ENCODE measurements at regions not wholly inside any gene's neighbourhood (a gene's known extent, or its start where the extent isn't known, plus 50 kb on each side); places are given as distances from the start of the nearest gene placed in this dataset.
A peak's percentile ranks its signal among the peaks of the same experiment; 100 is the strongest.

- no peaks in the 10 kb centered on the region for H3K36me3 Mint-ChIP-seq (ENCODE audit: low read depth)
- H3K9me3 Mint-ChIP-seq, result no peaks in the 10 kb centered on the region
- H3K27ac Mint-ChIP-seq, result no peak overlapping the region
- no peaks in the 10 kb centered on the region for H3K4me1 Mint-ChIP-seq (ENCODE audit: low read depth)
- H3K27me3 Mint-ChIP-seq, result peaks cover 17% of the 10 kb centered on the region
- no peak overlapping the region for H3K4me3 Mint-ChIP-seq
These were observed 137.5 kb upstream of the PTPN1 start for GRCh38 chr20:50372770-50373088.

- Mint-ChIP-seq H3K9me3 (no peaks in the 10 kb centered on the region), H3K36me3 (ENCODE audit: low read depth) (no peaks in the 10 kb centered on the region), H3K27me3 (peaks cover 12% of the 10 kb centered on the region), H3K4me1 (ENCODE audit: low read depth) (no peaks in the 10 kb centered on the region), H3K4me3 (no peak overlapping the region), H3K27ac (peak overlapping the region; percentile 46)
These were observed 136.4 kb upstream of the PTPN1 start for GRCh38 chr20:50373674-50374286.

GRCh38 chr20:50374541-50375078, 135.6 kb upstream of the PTPN1 start:
- no peaks in the 10 kb centered on the region for H3K4me1 Mint-ChIP-seq (ENCODE audit: low read depth)
- H3K27me3 Mint-ChIP-seq, result peaks cover 12% of the 10 kb centered on the region
- no peak overlapping the region for H3K27ac Mint-ChIP-seq
- no peak overlapping the region for H3K4me3 Mint-ChIP-seq
- no peaks in the 10 kb centered on the region for H3K36me3 Mint-ChIP-seq (ENCODE audit: low read depth)
- no peaks in the 10 kb centered on the region for H3K9me3 Mint-ChIP-seq

GRCh38 chr20:50376179-50376887, 133.8 kb upstream of the PTPN1 start:
- Mint-ChIP-seq H3K4me3 (no peak overlapping the region), H3K27me3 (peaks cover 12% of the 10 kb centered on the region), H3K4me1 (ENCODE audit: low read depth) (peaks cover 3% of the 10 kb centered on the region), H3K9me3 (no peaks in the 10 kb centered on the region), H3K27ac (no peak overlapping the region), H3K36me3 (ENCODE audit: low read depth) (no peaks in the 10 kb centered on the region)

GRCh38 chr20:50376888-50377459, 133.2 kb upstream of the PTPN1 start:
- H3K27me3 Mint-ChIP-seq, result peaks cover 12% of the 10 kb centered on the region
- H3K4me1 Mint-ChIP-seq (ENCODE audit: low read depth), result peaks cover 10% of the 10 kb centered on the region
- H3K36me3 Mint-ChIP-seq (ENCODE audit: low read depth), result no peaks in the 10 kb centered on the region
- no peak overlapping the region for H3K27ac Mint-ChIP-seq
- H3K4me3 Mint-ChIP-seq, result no peak overlapping the region
- no peaks in the 10 kb centered on the region for H3K9me3 Mint-ChIP-seq

- H3K4me1 Mint-ChIP-seq (ENCODE audit: low read depth), result peaks cover 24% of the 10 kb centered on the region
- no peak overlapping the region for H3K4me3 Mint-ChIP-seq
- H3K27ac Mint-ChIP-seq, result no peak overlapping the region
- H3K36me3 Mint-ChIP-seq (ENCODE audit: low read depth), result no peaks in the 10 kb centered on the region
- H3K9me3 Mint-ChIP-seq, result no peaks in the 10 kb centered on the region
- peaks cover 7% of the 10 kb centered on the region for H3K27me3 Mint-ChIP-seq
These were observed 131.8 kb upstream of the PTPN1 start for GRCh38 chr20:50378170-50379000.

- no peaks in the 10 kb centered on the region for H3K27me3 Mint-ChIP-seq
- peaks cover 28% of the 10 kb centered on the region for H3K4me1 Mint-ChIP-seq (ENCODE audit: low read depth)
- H3K4me3 Mint-ChIP-seq, result no peak overlapping the region
- no peaks in the 10 kb centered on the region for H3K36me3 Mint-ChIP-seq (ENCODE audit: low read depth)
- no peaks in the 10 kb centered on the region for H3K9me3 Mint-ChIP-seq
- H3K27ac Mint-ChIP-seq, result no peak overlapping the region
These were observed 130.9 kb upstream of the PTPN1 start for GRCh38 chr20:50379049-50379990.

- no peaks in the 10 kb centered on the region for H3K9me3 Mint-ChIP-seq
- H3K4me1 Mint-ChIP-seq (ENCODE audit: low read depth), result peaks cover 34% of the 10 kb centered on the region
- H3K4me3 Mint-ChIP-seq, result no peak overlapping the region
- H3K36me3 Mint-ChIP-seq (ENCODE audit: low read depth), result no peaks in the 10 kb centered on the region
- H3K27ac Mint-ChIP-seq, result no peak overlapping the region
- H3K27me3 Mint-ChIP-seq, result no peaks in the 10 kb centered on the region
These were observed 130.0 kb upstream of the PTPN1 start for GRCh38 chr20:50379991-50380696.

- no peak overlapping the region for H3K27ac Mint-ChIP-seq
- H3K36me3 Mint-ChIP-seq (ENCODE audit: low read depth), result no peaks in the 10 kb centered on the region
- no peak overlapping the region for H3K4me3 Mint-ChIP-seq
- no peaks in the 10 kb centered on the region for H3K9me3 Mint-ChIP-seq
- H3K27me3 Mint-ChIP-seq, result no peaks in the 10 kb centered on the region
- peaks cover 39% of the 10 kb centered on the region for H3K4me1 Mint-ChIP-seq (ENCODE audit: low read depth)
These were observed 129.5 kb upstream of the PTPN1 start for GRCh38 chr20:50380697-50381040.

GRCh38 chr20:50381075-50381732, 129.0 kb upstream of the PTPN1 start:
- Mint-ChIP-seq H3K27me3 (no peaks in the 10 kb centered on the region), H3K9me3 (no peaks in the 10 kb centered on the region), H3K4me1 (ENCODE audit: low read depth) (peaks cover 44% of the 10 kb centered on the region), H3K36me3 (ENCODE audit: low read depth) (no peaks in the 10 kb centered on the region), H3K4me3 (no peak overlapping the region), H3K27ac (peak overlapping the region; percentile 10)

GRCh38 chr20:50381771-50382593, 128.2 kb upstream of the PTPN1 start:
- Mint-ChIP-seq H3K9me3 (no peaks in the 10 kb centered on the region), H3K27ac (peak overlapping the region; percentile 92), H3K4me1 (ENCODE audit: low read depth) (peaks cover 51% of the 10 kb centered on the region), H3K4me3 (peak overlapping the region; percentile 58), H3K36me3 (ENCODE audit: low read depth) (no peaks in the 10 kb centered on the region), H3K27me3 (no peaks in the 10 kb centered on the region)

- Mint-ChIP-seq H3K36me3 (ENCODE audit: low read depth) (no peaks in the 10 kb centered on the region), H3K4me3 (peak overlapping the region; percentile 33), H3K4me1 (ENCODE audit: low read depth) (peaks cover 67% of the 10 kb centered on the region), H3K27me3 (peaks cover 12% of the 10 kb centered on the region), H3K9me3 (no peaks in the 10 kb centered on the region), H3K27ac (peak overlapping the region; percentile 63)
These were observed 124.2 kb upstream of the PTPN1 start for GRCh38 chr20:50385733-50386640.

All from stimulated activated naive CD8-positive, alpha-beta T cell treated with anti-CD3 and anti-CD28 coated beads, Interleukin-15, Interleukin-2, amounts not matched to agents 100 ng/mL and 50 ng/mL, for 24 hours (primary cell).